ENCODE measurements at regions not wholly inside any gene's neighbourhood (a gene's known extent, or its start where the extent isn't known, plus 50 kb on each side); places are given as distances from the start of the nearest gene placed in this dataset.

- TF ChIP-seq CTCF (IDR thresholded peaks at IDR 0.05): no peak
- no peak overlapping the region for H3K27ac ChIP-seq
- DNase-seq: no peak
- H3K9me3 ChIP-seq: no peaks in the 10 kb centered on the region
- H3K36me3 ChIP-seq: no peaks in the 10 kb centered on the region
- H3K27me3 ChIP-seq: no peaks in the 10 kb centered on the region
- H3K4me1 ChIP-seq: no peaks in the 10 kb centered on the region
- no peak for ATAC-seq
- intact Hi-C loops (cut with DNase I): no loop called here
- no peak overlapping the region for H3K4me3 ChIP-seq
These were observed 1269.3 kb upstream of the TENM3 start for GRCh38 chr4:180973894-180974293.

- no peaks in the 10 kb centered on the region for H3K27me3 ChIP-seq
- H3K9me3 ChIP-seq: no peaks in the 10 kb centered on the region
- no peak for DNase-seq
- ATAC-seq: no peak
- intact Hi-C loops (cut with DNase I): no loop called here
- H3K27ac ChIP-seq: no peak overlapping the region
- no peak for TF ChIP-seq CTCF (IDR thresholded peaks at IDR 0.05)
- H3K4me3 ChIP-seq: no peak overlapping the region
- H3K36me3 ChIP-seq: no peaks in the 10 kb centered on the region
- H3K4me1 ChIP-seq: no peaks in the 10 kb centered on the region
These were observed 1252.3 kb upstream of the TENM3 start for GRCh38 chr4:180990931-180991330.

GRCh38 chr4:180993244-180993836, 1249.9 kb upstream of the TENM3 start:
- TF ChIP-seq CTCF (IDR thresholded peaks at IDR 0.05): no peak
- no peaks in the 10 kb centered on the region for H3K27me3 ChIP-seq
- no peak overlapping the region for H3K4me3 ChIP-seq
- no peaks in the 10 kb centered on the region for H3K9me3 ChIP-seq
- intact Hi-C loops (cut with DNase I): no loop called here
- H3K36me3 ChIP-seq: no peaks in the 10 kb centered on the region
- DNase-seq: no peak
- H3K27ac ChIP-seq: no peak overlapping the region
- ATAC-seq: no peak
- no peaks in the 10 kb centered on the region for H3K4me1 ChIP-seq

GRCh38 chr4:180994722-180995121, 1248.5 kb upstream of the TENM3 start:
- H3K27me3 ChIP-seq: no peaks in the 10 kb centered on the region
- no peaks in the 10 kb centered on the region for H3K36me3 ChIP-seq
- intact Hi-C loops (cut with DNase I): no loop called here
- no peaks in the 10 kb centered on the region for H3K9me3 ChIP-seq
- H3K27ac ChIP-seq: no peak overlapping the region
- no peak for TF ChIP-seq CTCF (IDR thresholded peaks at IDR 0.05)
- ATAC-seq: no peak
- DNase-seq: no peak
- H3K4me1 ChIP-seq: no peaks in the 10 kb centered on the region
- no peak overlapping the region for H3K4me3 ChIP-seq

GRCh38 chr4:180999217-180999616, 1244.0 kb upstream of the TENM3 start:
- H3K9me3 ChIP-seq: no peaks in the 10 kb centered on the region
- H3K27me3 ChIP-seq: no peaks in the 10 kb centered on the region
- intact Hi-C loops (cut with DNase I): no loop called here
- DNase-seq (no peak), ATAC-seq (no peak)
- no peak overlapping the region for H3K27ac ChIP-seq
- no peaks in the 10 kb centered on the region for H3K4me1 ChIP-seq
- H3K4me3 ChIP-seq: no peak overlapping the region
- no peaks in the 10 kb centered on the region for H3K36me3 ChIP-seq
- TF ChIP-seq CTCF (IDR thresholded peaks at IDR 0.05): no peak
